22Rv1 (cell line): ENCODE measurements at regions not wholly inside any gene's neighbourhood (a gene's known extent, or its start where the extent isn't known, plus 50 kb on each side); places are given as distances from the start of the nearest gene placed in this dataset.

Source experiments
- H3K27ac ChIP-seq: fragments of 450-650 bp; 2 replicates; pipeline ENCODE4 v1.5.1; 2017
- ZFX ChIP-seq: fragments of 450-650 bp; IDR thresholded peaks from 2 replicates; pipeline ENCODE4 v1.6.1; 2017; ENCODE audit warnings: antibody characterized with exemption, borderline replicate concordance
- TF ChIP-seq, protein P1 (sequence below): fragments of 450-650 bp; IDR thresholded peaks from 2 replicates; pipeline ENCODE4 v1.5.1; 2017; ENCODE audit warnings: mild to moderate bottlenecking

DNA sequence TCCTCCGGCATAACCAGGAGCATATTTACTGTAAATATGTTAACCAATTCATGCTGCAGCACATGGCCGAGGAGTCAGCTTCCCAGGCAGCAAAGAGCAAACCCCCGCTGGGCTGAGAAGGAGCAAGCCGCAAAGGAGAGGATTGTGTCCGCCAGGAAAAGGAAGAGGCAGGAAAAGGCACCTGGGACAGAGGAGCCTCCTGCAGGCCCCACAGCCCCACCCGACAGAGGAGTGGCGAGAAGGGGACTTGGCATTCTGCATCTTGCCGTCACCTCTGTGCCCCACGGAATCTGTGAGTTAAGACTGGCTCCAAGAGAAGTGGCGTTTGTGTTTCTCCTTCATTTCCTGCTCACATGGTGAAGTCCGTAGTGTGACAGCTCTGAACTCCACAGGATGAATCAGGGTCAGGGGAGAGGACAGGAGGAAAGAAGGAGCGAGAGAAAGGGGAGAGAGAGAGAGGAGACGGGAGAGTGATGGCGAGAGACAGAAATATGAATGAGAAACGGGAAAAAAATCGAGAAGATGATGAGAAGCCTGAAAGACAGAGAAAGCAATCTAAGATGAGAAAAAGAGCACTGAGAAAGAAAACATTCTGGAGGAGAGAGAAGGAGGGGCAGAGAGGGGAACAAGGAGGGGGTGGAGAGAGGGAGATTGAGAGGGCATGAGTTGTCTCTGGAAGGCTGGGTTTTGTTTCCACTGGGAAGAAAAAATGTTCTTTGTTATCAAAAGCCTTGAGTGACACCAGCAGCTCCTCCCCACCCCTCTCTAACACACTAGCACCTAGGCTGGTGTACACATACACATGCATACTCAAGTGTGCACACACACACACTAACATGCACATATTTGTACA is 489.6 kb downstream of the MN1 start:
- no peak overlapping the region for H3K27ac ChIP-seq

DNA sequence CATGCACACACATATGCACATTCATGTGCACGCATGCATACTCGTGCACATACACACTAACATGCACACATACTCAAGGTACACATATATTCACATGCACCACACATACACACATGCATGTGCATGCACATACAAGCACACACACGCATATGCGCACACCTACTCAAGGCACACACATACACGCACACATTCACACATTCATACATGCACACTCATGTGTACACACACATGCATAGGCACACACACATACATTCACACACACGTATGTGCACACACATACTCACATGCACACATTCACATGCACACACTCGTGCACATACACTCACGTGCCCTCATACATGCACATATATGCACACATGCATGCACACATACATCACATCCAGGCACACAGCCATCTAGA is 489.0 kb downstream of the MN1 start:
- H3K27ac ChIP-seq = no peak overlapping the region

More for the DNA sequence above, 489.6 kb downstream of the MN1 start:
- TF ChIP-seq ZFX = no peak
- TF ChIP-seq, protein P1, sequence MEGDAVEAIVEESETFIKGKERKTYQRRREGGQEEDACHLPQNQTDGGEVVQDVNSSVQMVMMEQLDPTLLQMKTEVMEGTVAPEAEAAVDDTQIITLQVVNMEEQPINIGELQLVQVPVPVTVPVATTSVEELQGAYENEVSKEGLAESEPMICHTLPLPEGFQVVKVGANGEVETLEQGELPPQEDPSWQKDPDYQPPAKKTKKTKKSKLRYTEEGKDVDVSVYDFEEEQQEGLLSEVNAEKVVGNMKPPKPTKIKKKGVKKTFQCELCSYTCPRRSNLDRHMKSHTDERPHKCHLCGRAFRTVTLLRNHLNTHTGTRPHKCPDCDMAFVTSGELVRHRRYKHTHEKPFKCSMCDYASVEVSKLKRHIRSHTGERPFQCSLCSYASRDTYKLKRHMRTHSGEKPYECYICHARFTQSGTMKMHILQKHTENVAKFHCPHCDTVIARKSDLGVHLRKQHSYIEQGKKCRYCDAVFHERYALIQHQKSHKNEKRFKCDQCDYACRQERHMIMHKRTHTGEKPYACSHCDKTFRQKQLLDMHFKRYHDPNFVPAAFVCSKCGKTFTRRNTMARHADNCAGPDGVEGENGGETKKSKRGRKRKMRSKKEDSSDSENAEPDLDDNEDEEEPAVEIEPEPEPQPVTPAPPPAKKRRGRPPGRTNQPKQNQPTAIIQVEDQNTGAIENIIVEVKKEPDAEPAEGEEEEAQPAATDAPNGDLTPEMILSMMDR = no peak

DNA sequence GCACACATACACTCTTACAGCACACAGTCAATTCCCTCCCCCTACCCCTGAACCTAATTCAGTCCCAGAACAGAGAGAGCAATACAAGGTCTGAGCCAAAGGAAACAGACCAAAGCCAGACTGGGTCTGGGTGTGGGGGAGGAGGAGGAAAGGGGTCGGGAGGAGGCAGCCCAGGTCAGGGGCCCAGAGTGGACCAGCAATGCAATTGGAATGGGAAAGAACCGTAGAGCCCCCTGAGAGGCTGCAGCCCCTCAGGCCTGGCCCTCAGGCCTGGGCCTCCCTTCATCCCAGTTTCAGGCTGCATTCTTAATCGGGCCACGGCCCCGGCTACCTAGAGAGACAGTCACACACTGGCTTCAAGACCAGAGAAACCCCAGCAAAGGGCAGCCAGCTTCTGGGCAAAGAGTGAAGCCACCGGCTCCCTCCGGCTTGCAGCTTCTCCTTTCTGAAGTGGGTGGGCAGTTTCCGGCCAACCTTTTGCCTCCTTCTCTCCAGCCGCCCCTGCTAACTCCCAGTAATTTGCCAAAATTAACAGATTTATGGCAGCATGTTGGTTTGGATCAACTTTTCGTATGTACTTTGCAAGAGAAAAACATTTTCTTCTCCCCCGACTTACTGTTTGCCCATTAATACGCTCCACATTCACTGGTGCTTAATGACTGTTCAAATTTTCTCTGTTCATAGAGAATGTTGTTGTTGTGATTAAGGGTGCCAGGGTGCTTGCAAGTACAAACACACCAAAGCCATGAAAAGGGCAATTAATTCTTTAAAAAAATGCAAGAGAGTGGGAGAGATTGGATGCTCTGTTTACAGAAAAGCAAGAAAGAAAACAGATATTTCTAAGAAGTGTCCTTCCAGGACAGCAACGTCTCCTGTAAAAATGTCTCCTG is 488.3 kb downstream of the MN1 start:
- TF ChIP-seq, protein P1 = no peak
- no peak overlapping the region for H3K27ac ChIP-seq

More for the DNA sequence above, 489.0 kb downstream of the MN1 start:
- TF ChIP-seq, protein P1 = no peak
- no peak for TF ChIP-seq ZFX

DNA sequence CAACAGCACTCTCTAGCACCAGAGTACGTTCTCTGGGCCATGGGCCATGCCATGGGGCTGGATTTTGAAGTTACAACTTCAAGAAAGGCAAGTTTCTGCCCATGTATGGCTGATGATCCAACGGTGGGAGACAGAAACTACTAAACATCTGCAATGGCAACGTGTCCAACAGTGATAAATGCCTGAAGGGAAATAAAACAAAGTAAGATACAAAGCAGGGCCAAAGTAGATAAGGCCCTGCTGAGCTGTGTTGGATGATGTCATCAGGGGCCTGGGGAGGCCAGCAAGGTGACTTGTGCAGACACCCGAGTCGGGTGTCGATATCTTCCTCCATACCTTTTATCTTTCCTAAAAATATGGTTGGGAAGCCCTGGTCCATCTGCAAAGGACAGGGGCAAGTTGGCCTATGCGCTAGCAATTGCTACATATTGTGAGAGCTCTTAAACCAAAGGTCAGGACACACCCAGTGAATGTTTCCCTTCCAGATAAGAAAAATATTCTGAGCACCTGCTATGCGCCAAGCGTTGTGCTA is 487.2 kb downstream of the MN1 start:
- TF ChIP-seq, protein P1 = no peak
- no peak for TF ChIP-seq ZFX
- H3K27ac ChIP-seq = no peak overlapping the region

DNA sequence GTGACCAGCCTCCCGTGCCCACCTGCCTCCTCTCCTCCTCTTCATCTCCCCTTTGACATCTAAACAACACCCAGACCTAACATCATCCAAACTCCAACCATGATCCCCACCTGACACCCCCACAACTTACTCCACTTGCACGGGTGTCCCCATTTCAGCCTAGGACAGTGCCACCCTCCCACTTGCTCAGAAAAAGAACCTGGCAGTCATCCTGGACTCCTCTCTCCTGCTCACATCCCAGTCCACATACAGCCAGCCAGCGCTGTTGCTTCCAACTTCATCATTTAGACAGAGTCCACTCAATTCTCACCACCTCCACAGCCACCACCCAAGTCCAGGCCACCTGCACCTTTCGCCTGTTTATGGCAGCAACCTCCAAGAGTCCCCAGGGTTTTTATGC is 485.7 kb downstream of the MN1 start:
- TF ChIP-seq, protein P1 = no peak
- no peak for TF ChIP-seq ZFX
- no peak overlapping the region for H3K27ac ChIP-seq

DNA sequence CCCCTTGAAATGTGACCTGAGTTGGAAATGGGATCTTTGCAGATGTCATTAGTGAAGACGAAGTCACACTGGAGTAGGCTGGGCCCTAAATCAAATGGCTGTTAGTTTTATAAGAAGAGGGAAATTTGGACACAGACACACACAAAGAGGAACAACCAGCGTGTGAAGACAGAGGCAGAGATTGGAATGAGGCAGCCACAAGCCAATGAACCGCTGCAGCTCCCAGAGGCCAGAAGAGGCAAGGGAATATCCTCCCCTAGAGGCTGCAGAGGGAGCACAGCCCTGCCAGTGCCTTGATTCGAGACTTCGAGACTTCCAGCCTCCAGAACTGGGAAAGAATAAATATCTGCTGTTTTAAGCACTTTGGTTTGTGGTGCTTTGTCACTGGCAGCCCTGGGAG is 484.5 kb downstream of the MN1 start:
- no peak overlapping the region for H3K27ac ChIP-seq
- TF ChIP-seq, protein P1 = no peak
- TF ChIP-seq ZFX = no peak
